Testis (tissue), 2 donors: ENCODE measurements at regions not wholly inside any gene's neighbourhood (a gene's known extent, or its start where the extent isn't known, plus 50 kb on each side); places are given as distances from the start of the nearest gene placed in this dataset.

Source experiments
- POLR2A ChIP-seq: fragments of 450-650 bp; IDR thresholded peaks from one replicate; pipeline ENCODE4 v1.6.1; 2017; ENCODE audit warnings: antibody characterized with exemption, mild to moderate bottlenecking, moderate library complexity
- TF ChIP-seq, protein P1 (sequence below), 3 experiments: fragments of 450-650 bp in 2 of 3; fragments of 200-600 bp in 1 of 3; sonication (generic) in 1 of 3; IDR thresholded peaks; one replicate each; pipeline ENCODE4 v1.5.1; 2016 to 2019; ENCODE audit warnings: antibody characterized with exemption in 3 of 3, mild to moderate bottlenecking in 2 of 3, moderate library complexity in 1 of 3

GRCh38 chrY:19570999-19571398 is 173.5 kb downstream of the KDM5D start:
- TF ChIP-seq, protein P1, sequence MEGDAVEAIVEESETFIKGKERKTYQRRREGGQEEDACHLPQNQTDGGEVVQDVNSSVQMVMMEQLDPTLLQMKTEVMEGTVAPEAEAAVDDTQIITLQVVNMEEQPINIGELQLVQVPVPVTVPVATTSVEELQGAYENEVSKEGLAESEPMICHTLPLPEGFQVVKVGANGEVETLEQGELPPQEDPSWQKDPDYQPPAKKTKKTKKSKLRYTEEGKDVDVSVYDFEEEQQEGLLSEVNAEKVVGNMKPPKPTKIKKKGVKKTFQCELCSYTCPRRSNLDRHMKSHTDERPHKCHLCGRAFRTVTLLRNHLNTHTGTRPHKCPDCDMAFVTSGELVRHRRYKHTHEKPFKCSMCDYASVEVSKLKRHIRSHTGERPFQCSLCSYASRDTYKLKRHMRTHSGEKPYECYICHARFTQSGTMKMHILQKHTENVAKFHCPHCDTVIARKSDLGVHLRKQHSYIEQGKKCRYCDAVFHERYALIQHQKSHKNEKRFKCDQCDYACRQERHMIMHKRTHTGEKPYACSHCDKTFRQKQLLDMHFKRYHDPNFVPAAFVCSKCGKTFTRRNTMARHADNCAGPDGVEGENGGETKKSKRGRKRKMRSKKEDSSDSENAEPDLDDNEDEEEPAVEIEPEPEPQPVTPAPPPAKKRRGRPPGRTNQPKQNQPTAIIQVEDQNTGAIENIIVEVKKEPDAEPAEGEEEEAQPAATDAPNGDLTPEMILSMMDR (IDR thresholded peaks at IDR 0.05) = no peak
- no peak for TF ChIP-seq POLR2A
